ENCODE measurements at regions not wholly inside any gene's neighbourhood (a gene's known extent, or its start where the extent isn't known, plus 50 kb on each side); places are given as distances from the start of the nearest gene placed in this dataset.

GRCh38 chr1:90650401-90650800 lies 66.7 kb downstream of the BARHL2 start:
- Histone ChIP-seq H3K4me2 (ENCODE audit: low read depth, low read length) (no peak overlapping the region), H3K79me2 (ENCODE audit: insufficient read depth, low read length) (no peaks in the 10 kb centered on the region), H2AFZ (ENCODE audit: low read length) (no peak overlapping the region), H3K27ac (ENCODE audit: extremely low read length, insufficient read depth, low read length) (no peak overlapping the region), H3K4me3 (replicated peaks in 1 of 3; ENCODE audit: insufficient read depth in 1 of 3, low read depth in 2 of 3, low read length in 3 of 3) (no peak overlapping the region), H3K4me1 (ENCODE audit: insufficient read depth, low read length) (no peaks in the 10 kb centered on the region), H3K9ac (ENCODE audit: insufficient read depth, low read depth, low read length) (no peak overlapping the region), H3K27me3 (ENCODE audit: control insufficient read depth in 1 of 2, insufficient read depth in 2 of 2, low read length in 2 of 2) (no peaks in the 10 kb centered on the region), H3K36me3 (replicated peaks in 1 of 2; ENCODE audit: control insufficient read depth in 1 of 2, insufficient read depth in 2 of 2, low read length in 2 of 2) (no peaks in the 10 kb centered on the region), H4K20me1 (ENCODE audit: insufficient read depth, low read length) (no peaks in the 10 kb centered on the region), H3K9me3 (ENCODE audit: low read length) (no peaks in the 10 kb centered on the region)
- TF ChIP-seq U2AF1 (optimal IDR thresholded peaks at IDR 0.05; ENCODE audit: low read depth, low read length) (no peak), ZNF883 (CRISPR knock-in tag; IDR thresholded peaks at IDR 0.05; ENCODE audit: not compliant biosample characterization) (no peak), ZNF138 (CRISPR knock-in tag; IDR thresholded peaks at IDR 0.05; ENCODE audit: low read depth) (no peak), TOE1 (CRISPR knock-in tag; IDR thresholded peaks at IDR 0.05) (no peak), ATF6 (CRISPR knock-in tag; conservative IDR thresholded peaks at IDR 0.05) (no peak), PCBP2 (optimal IDR thresholded peaks at IDR 0.05; ENCODE audit: low read depth, low read length, poor library complexity, severe bottlenecking) (no peak), NFIC (IDR thresholded peaks at IDR 0.05; ENCODE audit: low read length) (no peak), ZFP36 (IDR thresholded peaks at IDR 0.05; ENCODE audit: borderline replicate concordance, low read depth, low read length, partially characterized antibody) (no peak), ZNF691 (CRISPR knock-in tag; IDR thresholded peaks at IDR 0.05; ENCODE audit: borderline replicate concordance, low read depth) (no peak), POGK (CRISPR knock-in tag; conservative IDR thresholded peaks at IDR 0.05) (no peak), FOXP1 (IDR thresholded peaks at IDR 0.05) (no peak), FOXP1 (CRISPR knock-in tag; IDR thresholded peaks at IDR 0.05) (no peak), IKZF1 (IDR thresholded peaks at IDR 0.05) (no peak), REPIN1 (CRISPR knock-in tag; IDR thresholded peaks at IDR 0.05; ENCODE audit: borderline replicate concordance, low read depth) (no peak)
- TF ChIP-seq, protein P1, sequence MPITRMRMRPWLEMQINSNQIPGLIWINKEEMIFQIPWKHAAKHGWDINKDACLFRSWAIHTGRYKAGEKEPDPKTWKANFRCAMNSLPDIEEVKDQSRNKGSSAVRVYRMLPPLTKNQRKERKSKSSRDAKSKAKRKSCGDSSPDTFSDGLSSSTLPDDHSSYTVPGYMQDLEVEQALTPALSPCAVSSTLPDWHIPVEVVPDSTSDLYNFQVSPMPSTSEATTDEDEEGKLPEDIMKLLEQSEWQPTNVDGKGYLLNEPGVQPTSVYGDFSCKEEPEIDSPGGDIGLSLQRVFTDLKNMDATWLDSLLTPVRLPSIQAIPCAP (CRISPR knock-in tag; IDR thresholded peaks at IDR 0.05; ENCODE audit: low read depth), result no peak
- DNase-seq (ENCODE audit: low spot score), result no peak
- intact Hi-C loops (cut with micrococcal nuclease; ENCODE audit: unreplicated experiment), result no loop called here
- ATAC-seq, result no peak
- in situ Hi-C loops (cut with HindIII; ENCODE audit: extremely low pct_ligation_motif_present, low pct_unique_long_range_greater_than_20kb), result no loop called here
- ChIA-PET CTCF (ENCODE audit: low intra/inter-chr PET ratio, low total read pairs) (no interaction called here), POLR2A (no interaction called here)
- WGBS (ENCODE audit: low lambda C conversion rate), result 5% methylated on average over 2 of the region's 4 CpGs
- FAIRE-seq, result no peak
- no TSS peak for BruUV-seq (replicated peaks)

All from HepG2 (cell line).